GM23248 (cell line): ENCODE measurements at regions not wholly inside any gene's neighbourhood (a gene's known extent, or its start where the extent isn't known, plus 50 kb on each side); places are given as distances from the start of the nearest gene placed in this dataset.

Experiments used
- DNase-seq: peaks from one replicate; pipeline ENCODE4 v3.0.0-alpha.2; 2015
- H2AFZ ChIP-seq: fragments of 200-600 bp; sonication (generic); 2 replicates; pipeline ENCODE4 v1.6.1; 2016; ENCODE audit warnings: antibody characterized with exemption
- H3F3A ChIP-seq: fragments of 200-600 bp; sonication (generic); 2 replicates; pipeline ENCODE4 v1.6.1; 2016; ENCODE audit warnings: mild to moderate bottlenecking, antibody characterized with exemption, mixed run types; ENCODE audit not compliant: insufficient read depth
- H3K27ac ChIP-seq: fragments of 200-600 bp; sonication (generic); 2 replicates; pipeline ENCODE4 v1.5.1; 2016; ENCODE audit warnings: mild to moderate bottlenecking
- H3K27me3 ChIP-seq: fragments of 200-600 bp; sonication (generic); replicated peaks from 2 replicates; pipeline ENCODE4 v1.6.1; 2016; ENCODE audit warnings: mild to moderate bottlenecking; ENCODE audit not compliant: insufficient read depth
- H3K36me3 ChIP-seq: fragments of 200-600 bp; sonication (generic); 2 replicates; pipeline ENCODE4 v1.6.1; 2016; ENCODE audit warnings: low read depth, mild to moderate bottlenecking
- H3K4me1 ChIP-seq: fragments of 200-600 bp; sonication (generic); 2 replicates; pipeline ENCODE4 v1.6.1; 2016; ENCODE audit warnings: mild to moderate bottlenecking; ENCODE audit not compliant: insufficient read depth
- H3K4me2 ChIP-seq: fragments of 200-600 bp; sonication (generic); one replicate; pipeline ENCODE4 v1.6.1; 2016; ENCODE audit warnings: mild to moderate bottlenecking; ENCODE audit not compliant: unreplicated experiment
- H3K4me3 ChIP-seq: fragments of 200-600 bp; sonication (generic); 2 replicates; pipeline ENCODE4 v1.5.1; 2016; ENCODE audit warnings: mild to moderate bottlenecking
- H3K79me2 ChIP-seq: fragments of 200-600 bp; sonication (generic); 2 replicates; pipeline ENCODE4 v1.6.1; 2016; ENCODE audit warnings: mild to moderate bottlenecking; ENCODE audit not compliant: insufficient read depth
- H3K9ac ChIP-seq: fragments of 200-600 bp; sonication (generic); 2 replicates; pipeline ENCODE4 v1.6.1; 2016; ENCODE audit warnings: mild to moderate bottlenecking
- H3K9me2 ChIP-seq: fragments of 200-600 bp; sonication (generic); 2 replicates; pipeline ENCODE4 v1.6.1; 2016; ENCODE audit warnings: mixed run types, mild to moderate bottlenecking, moderate library complexity; ENCODE audit not compliant: insufficient read depth
- H3K9me3 ChIP-seq: fragments of 200-600 bp; sonication (generic); one replicate; pipeline ENCODE4 v1.6.1; 2017; ENCODE audit warnings: low read depth
- H4K20me1 ChIP-seq: fragments of 200-600 bp; sonication (generic); 2 replicates; pipeline ENCODE4 v1.6.0; 2016; ENCODE audit not compliant: insufficient read depth
- EZH2 ChIP-seq: fragments of 200-600 bp; sonication (generic); IDR thresholded peaks from 2 replicates; pipeline ENCODE4 v1.6.1; 2018; ENCODE audit warnings: antibody characterized with exemption, mild to moderate bottlenecking; ENCODE audit not compliant: insufficient read depth, poor library complexity, severe bottlenecking
- EZH2phosphoT487 ChIP-seq: fragments of 200-600 bp; sonication (generic); IDR thresholded peaks from 2 replicates; pipeline ENCODE4 v1.6.1; 2018; ENCODE audit warnings: antibody characterized with exemption, moderate library complexity, mild to moderate bottlenecking, low read depth; ENCODE audit not compliant: insufficient read depth
- WGBS, 2 experiments: methylation state at CpG; one replicate each; pipeline ENCODE4 v1.1.6; 2015 to 2017; ENCODE audit warnings: low lambda C conversion rate in 2 of 2, low coverage in 1 of 2; ENCODE audit errors: missing lambda C conversion rate in 2 of 2; 5-methylcytosine and 5-hydroxymethylcytosine counted together
- in situ Hi-C: fragments of 300-500 bp; cut with MboI; formaldehyde crosslinking; loops from 2 replicates; pipeline ENCODE4 v1.15.0; 2020

GRCh38 chr17:13734880-13735279 is 133.2 kb upstream of the HS3ST3A1 start:
- Histone ChIP-seq H3K4me3 (no peak overlapping the region), H3K27me3 (no peaks in the 10 kb centered on the region), H3K4me2 (peak overlapping the region; percentile 59), H3K36me3 (no peaks in the 10 kb centered on the region), H3K9me2 (no peaks in the 10 kb centered on the region), H3K79me2 (no peaks in the 10 kb centered on the region), H4K20me1 (no peaks in the 10 kb centered on the region), H3K9me3 (no peaks in the 10 kb centered on the region), H2AFZ (no peak overlapping the region), H3K27ac (no peak overlapping the region; the same call in 1 of the 2 replicates), H3K4me1 (peaks cover 37% of the 10 kb centered on the region), H3K9ac (no peak overlapping the region), H3F3A (peaks cover 45% of the 10 kb centered on the region)
- in situ Hi-C loops = no loop called here
- WGBS, 2 experiments = 73 to 81% methylated on average over 1 of the region's 1 CpG
- no peak for DNase-seq
- TF ChIP-seq EZH2 = no peak
- TF ChIP-seq EZH2phosphoT487 = no peak

GRCh38 chr17:13735444-13735843 is 133.7 kb upstream of the HS3ST3A1 start:
- WGBS, 2 experiments = 25 to 29% methylated on average over 2 of the region's 2 CpGs
- Histone ChIP-seq H3K9ac (peak overlapping the region; percentile 3; the same call in 1 of the 2 replicates), H2AFZ (peak overlapping the region; percentile 29), H3K36me3 (no peaks in the 10 kb centered on the region), H3K9me3 (no peaks in the 10 kb centered on the region), H3K27me3 (no peaks in the 10 kb centered on the region), H4K20me1 (no peaks in the 10 kb centered on the region), H3K9me2 (no peaks in the 10 kb centered on the region), H3K27ac (peak overlapping the region; percentile 86), H3K4me1 (peaks cover 36% of the 10 kb centered on the region), H3K4me3 (no peak overlapping the region), H3F3A (peaks cover 45% of the 10 kb centered on the region), H3K79me2 (no peaks in the 10 kb centered on the region), H3K4me2 (peak overlapping the region; percentile 59)
- in situ Hi-C loops = no loop called here
- TF ChIP-seq EZH2phosphoT487 (no peak), EZH2 (no peak)
- peak; percentile 59 for DNase-seq

GRCh38 chr17:13735861-13736260 is 134.1 kb upstream of the HS3ST3A1 start:
- H2AFZ ChIP-seq = peak overlapping the region; percentile 29
- peaks cover 45% of the 10 kb centered on the region for H3F3A ChIP-seq
- DNase-seq = peak; percentile 53
- no peaks in the 10 kb centered on the region for H4K20me1 ChIP-seq
- WGBS, 2 experiments = 4 to 15% methylated on average over 2 of the region's 2 CpGs
- no peaks in the 10 kb centered on the region for H3K9me3 ChIP-seq
- H3K36me3 ChIP-seq = no peaks in the 10 kb centered on the region
- H3K79me2 ChIP-seq = no peaks in the 10 kb centered on the region
- peaks cover 39% of the 10 kb centered on the region for H3K4me1 ChIP-seq
- H3K4me3 ChIP-seq = no peak overlapping the region
- TF ChIP-seq EZH2 (no peak), EZH2phosphoT487 (no peak)
- H3K4me2 ChIP-seq = peak overlapping the region; percentile 59
- peak overlapping the region; percentile 3; the same call in 1 of the 2 replicates for H3K9ac ChIP-seq
- H3K9me2 ChIP-seq = no peaks in the 10 kb centered on the region
- H3K27me3 ChIP-seq = no peaks in the 10 kb centered on the region
- in situ Hi-C loops = no loop called here
- peak overlapping the region; percentile 86 for H3K27ac ChIP-seq

GRCh38 chr17:13736916-13737315 is 135.2 kb upstream of the HS3ST3A1 start:
- Histone ChIP-seq H3K9ac (peak overlapping the region; percentile 60), H4K20me1 (no peaks in the 10 kb centered on the region), H3K9me2 (no peaks in the 10 kb centered on the region), H3F3A (peaks cover 45% of the 10 kb centered on the region), H3K4me1 (peaks cover 49% of the 10 kb centered on the region), H3K27me3 (no peaks in the 10 kb centered on the region), H3K9me3 (no peaks in the 10 kb centered on the region), H3K4me3 (no peak overlapping the region), H3K4me2 (peak overlapping the region; percentile 59), H2AFZ (peak overlapping the region; percentile 22; the same call in 1 of the 2 replicates), H3K36me3 (no peaks in the 10 kb centered on the region), H3K79me2 (no peaks in the 10 kb centered on the region), H3K27ac (peak overlapping the region; percentile 86)
- DNase-seq = peak; percentile 90
- TF ChIP-seq EZH2 (no peak), EZH2phosphoT487 (0 out of 2 replicates have a peak, but pooled peaks have one; percentile 25)
- in situ Hi-C loops = no loop called here

GRCh38 chr17:13740686-13741085 is 139.0 kb upstream of the HS3ST3A1 start:
- Histone ChIP-seq H3K9me2 (no peaks in the 10 kb centered on the region), H3K79me2 (no peaks in the 10 kb centered on the region), H3F3A (peaks cover 29% of the 10 kb centered on the region), H3K9me3 (no peaks in the 10 kb centered on the region), H2AFZ (no peak overlapping the region), H3K9ac (no peak overlapping the region), H4K20me1 (no peaks in the 10 kb centered on the region), H3K27me3 (no peaks in the 10 kb centered on the region), H3K4me2 (peak overlapping the region; percentile 9), H3K27ac (no peak overlapping the region), H3K36me3 (no peaks in the 10 kb centered on the region), H3K4me1 (peaks cover 38% of the 10 kb centered on the region), H3K4me3 (no peak overlapping the region)
- TF ChIP-seq EZH2phosphoT487 (no peak), EZH2 (no peak)
- in situ Hi-C loops = no loop called here
- peak; percentile 51 for DNase-seq
- WGBS, 2 experiments = 38 to 48% methylated on average over 3 of the region's 3 CpGs
